Retina (tissue), 1 donor: ENCODE measurements at regions not wholly inside any gene's neighbourhood (a gene's known extent, or its start where the extent isn't known, plus 50 kb on each side); places are given as distances from the start of the nearest gene placed in this dataset.

Experiments used
- DNase-seq: peaks from one replicate; pipeline ENCODE4 v3.0.0-alpha.2; 2016

DNA sequence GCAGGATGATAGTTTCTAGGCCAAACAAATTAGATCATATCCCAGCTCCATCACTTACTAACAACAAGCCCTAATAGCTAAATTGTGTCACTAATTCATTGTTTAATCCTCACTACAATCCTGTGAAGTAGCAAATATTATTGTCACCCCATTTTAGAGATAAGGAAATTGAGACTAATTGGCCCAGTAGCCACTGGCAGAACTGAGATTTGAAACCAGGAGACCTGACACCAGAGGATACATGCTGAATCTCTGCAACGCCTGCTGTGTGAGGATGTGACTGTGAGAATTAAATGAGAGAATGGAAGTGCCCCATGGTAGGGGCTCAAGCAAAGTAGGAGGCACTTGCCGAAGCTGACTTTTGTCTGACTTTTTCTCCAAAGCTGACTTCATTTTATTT is 124.3 kb upstream of the CITED2 start:
- DNase-seq: no peak

- DNase-seq: no peak
These were observed 123.0 kb upstream of the CITED2 start for GRCh38 chr6:139497345-139497961.

DNA sequence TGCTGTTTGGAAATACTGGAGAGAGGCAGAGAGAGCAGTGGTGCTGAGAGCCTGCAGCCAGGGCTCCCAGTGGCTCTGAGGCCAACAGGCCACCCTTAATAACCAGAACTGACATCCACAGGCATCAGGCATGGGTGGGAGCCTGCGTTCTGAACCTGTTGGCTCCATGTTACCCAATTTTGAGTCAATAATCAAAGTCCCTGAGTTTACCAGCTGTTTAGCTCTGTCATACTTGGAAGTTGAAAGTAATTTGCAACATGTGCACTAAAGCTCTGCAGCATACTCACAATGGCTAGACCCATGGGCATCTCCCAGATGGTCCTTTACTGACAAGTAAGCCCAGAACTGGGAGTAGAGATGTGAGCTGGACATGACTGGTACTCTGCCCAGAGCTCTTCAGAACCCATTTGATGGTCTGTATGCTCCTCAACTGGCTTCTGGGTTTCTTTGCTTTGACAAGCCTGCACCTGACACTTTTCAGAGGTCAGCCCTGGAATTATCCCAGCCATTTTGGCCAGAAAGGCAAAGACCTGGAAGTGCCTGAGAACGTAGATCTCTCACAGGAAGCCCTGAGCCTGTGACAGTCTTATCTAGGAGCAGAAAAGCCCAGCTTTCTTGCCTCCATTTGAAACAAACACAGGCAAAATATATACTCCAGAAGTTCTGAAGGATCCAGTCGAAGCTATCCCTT is 122.4 kb upstream of the CITED2 start:
- no peak for DNase-seq

DNA sequence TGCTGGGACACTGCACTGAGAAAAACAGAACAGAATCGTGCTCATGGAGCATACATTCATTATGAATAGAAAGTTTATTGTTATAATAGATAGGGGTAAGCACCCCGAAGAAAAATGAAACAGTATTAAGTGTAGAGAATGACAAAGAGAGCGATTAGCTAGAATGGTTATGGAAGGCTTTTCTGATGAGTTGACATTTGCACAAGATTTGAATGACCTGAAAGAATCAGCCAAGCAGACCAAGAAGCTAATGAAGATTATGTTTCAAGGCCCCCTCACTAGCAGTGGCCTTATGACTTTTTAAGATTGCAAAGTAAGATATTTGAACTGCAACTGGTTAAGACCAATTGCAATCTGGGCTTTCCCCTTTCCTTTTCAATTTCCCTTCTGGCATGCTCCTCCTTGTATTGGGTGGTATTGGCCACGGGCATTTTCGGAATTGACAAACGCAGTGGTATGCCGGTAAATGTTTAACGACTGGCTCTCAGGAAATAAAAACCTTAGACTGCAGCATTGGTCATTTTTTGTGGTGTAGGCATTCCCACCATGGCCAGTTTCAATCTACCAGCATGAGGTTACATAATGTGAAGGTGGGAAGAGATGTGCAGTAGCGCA is 120.0 kb upstream of the CITED2 start:
- DNase-seq: no peak

DNA sequence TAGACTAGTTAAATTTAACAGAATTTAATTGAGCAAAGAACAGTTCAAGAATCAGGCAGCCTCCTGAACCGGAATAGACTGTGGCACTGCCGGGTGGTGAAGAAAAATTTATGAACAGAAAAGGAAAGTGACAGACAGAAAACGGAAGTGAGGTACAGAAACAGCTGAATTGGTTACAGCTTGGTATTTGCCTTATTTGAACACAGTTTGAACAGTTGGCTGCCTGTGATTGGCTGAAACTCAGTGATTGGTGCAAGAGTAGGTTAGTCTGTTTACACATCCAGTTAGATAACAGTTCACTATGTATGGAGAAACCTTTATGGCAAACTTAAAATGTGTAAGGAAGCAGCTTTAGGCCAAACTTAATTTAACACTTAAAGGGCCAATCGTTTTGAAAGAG is 116.0 kb upstream of the CITED2 start:
- no peak for DNase-seq

DNA sequence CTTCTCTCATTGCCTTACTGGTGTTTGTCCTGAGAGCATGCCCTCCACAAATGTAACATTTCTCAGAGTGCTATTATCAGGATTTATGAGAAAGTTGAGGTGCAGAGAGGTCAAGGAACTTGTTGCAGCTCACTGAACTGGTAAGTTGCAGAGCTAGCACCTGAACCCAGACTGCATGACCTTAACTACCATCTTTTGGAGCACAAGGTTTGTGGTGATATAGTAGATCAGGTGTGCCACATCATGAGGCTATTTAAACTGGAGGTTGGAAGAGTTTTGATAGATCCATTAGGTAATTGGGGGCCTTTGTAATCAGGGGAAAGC is 112.0 kb upstream of the CITED2 start:
- no peak for DNase-seq

DNA sequence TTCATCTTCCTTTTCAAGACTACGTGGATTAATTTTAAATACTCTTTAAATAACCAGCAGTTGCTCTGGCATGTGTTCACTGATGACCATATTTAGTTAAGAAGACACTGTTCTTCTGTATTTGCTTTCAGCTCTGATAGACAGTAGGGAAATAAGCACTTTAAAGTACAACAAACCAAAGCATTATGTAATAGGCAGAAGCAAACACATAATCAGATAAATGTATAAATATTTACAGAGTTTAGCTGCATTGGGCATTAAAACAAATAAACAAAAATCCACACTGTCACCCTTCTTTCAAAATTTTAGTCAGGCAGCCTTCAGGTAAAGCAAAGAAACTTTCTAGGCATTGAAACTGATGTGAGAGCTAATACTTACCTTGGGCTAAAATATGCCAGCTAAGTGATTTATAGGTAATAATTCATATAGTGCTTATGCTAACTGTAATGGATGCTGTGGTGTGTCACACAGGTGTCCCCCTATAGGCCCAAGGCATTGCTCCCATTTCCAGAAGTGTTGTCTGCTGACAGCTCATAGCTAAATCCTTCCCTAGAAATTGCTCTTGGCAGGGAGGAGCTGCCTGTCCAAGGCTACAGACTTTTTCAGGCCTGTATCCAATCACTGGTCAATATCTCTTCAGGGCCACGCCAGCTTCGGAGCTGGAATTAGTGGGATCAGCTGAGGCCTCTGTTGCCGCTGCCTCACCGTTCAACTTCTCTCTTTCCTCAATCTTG is 111.5 kb upstream of the CITED2 start:
- no peak for DNase-seq

- no peak for DNase-seq
These were observed 110.7 kb upstream of the CITED2 start for GRCh38 chr6:139485185-139485584.

DNA sequence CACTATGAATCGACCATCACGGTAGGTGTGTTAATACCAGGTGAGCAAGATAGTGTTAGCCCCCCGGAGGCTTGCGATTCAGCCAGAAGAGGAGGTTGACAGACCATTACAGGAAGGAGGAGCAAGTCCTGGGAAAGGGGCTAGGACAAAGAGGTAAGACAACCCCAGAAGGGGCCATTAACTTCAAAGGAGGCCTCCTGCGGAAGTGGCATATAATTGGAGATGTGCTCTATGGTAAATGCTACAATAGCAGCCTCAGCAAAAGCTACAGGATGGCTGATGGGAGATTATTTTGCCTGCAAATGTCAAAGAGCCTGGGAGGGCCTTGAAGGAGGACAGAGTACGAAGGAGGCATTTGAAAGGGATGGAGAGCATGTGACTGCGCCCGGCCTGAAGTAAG is 108.6 kb upstream of the CITED2 start:
- no peak for DNase-seq

DNA sequence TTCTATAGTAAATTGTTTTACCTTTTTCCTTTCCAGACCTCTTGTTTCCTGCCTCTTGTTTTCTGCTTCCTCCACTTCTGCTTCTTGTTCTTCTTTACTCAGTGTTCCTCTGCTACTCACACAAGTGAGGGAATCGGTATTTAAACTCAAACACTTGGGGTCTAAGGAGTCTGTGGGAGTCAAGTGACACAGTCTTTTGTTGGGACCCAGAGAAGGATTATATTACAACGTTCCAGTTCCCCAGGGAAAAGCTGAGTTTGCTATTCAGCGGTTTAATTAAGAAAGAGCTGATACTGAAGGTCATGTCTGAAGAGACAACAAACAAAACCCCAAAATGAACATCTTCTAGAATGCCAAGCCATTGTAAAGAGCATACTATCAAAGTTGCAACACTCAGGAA is 107.8 kb upstream of the CITED2 start:
- no peak for DNase-seq

- DNase-seq: no peak
These were observed 106.1 kb upstream of the CITED2 start for GRCh38 chr6:139480356-139481165.

DNA sequence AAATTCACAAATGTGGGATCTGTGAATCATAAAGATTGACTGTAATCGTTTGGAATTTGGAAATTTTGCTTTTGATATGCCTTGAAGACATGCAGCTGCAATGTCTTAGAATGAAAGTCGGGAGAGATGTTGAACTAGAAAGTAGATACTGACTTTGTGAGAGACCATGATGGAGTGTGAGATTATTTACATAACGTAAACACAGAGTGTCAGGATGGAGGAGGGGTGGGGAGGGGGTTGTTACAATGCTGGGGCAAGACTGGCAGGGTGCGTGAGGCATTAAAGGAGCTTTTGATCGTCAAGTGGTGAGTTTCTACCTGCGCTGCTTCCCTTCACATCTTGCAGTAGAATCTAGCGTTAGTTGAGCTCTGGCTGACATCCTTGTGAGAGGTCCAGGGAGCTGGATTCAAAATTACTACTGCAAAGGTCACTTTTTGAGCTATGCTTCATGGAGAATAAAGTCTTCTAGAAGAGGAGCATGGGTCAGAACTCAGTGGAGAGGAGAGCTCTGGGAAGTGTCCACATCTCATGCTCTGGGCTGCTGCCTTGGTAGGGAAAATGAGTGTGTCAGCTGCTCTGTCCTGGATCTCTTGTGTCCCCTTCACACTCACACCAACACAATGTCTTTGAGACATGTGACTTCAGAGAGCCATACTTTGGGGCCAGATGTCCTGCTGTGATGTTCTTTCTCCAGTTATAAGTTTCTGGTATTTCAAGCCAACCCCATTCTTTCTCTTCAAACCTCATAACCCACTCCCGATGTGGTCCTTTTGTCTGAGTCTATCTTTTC is 105.2 kb upstream of the CITED2 start:
- DNase-seq: no peak

DNA sequence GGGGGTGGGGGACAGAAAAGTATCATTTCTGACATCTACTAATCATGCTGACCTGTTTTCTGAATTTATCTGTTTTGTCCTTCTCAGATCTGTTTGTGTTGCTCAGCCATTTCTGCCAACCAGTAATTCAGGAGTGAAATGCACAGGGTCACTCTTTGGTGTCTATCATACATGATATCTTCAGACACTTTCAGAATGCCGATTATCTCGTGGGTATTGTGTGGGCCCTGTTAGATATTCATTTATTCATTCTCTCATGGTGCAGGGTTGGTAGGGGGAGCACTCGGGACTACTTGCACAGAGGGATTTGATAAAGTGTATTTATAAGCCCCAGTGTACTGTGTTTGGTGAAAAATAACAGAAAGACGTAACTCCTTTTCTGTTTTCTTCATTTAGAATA is 101.2 kb upstream of the CITED2 start:
- peak; percentile 19 for DNase-seq

- DNase-seq: peak; percentile 23
These were observed 100.8 kb upstream of the CITED2 start for GRCh38 chr6:139475241-139475640.

DNA sequence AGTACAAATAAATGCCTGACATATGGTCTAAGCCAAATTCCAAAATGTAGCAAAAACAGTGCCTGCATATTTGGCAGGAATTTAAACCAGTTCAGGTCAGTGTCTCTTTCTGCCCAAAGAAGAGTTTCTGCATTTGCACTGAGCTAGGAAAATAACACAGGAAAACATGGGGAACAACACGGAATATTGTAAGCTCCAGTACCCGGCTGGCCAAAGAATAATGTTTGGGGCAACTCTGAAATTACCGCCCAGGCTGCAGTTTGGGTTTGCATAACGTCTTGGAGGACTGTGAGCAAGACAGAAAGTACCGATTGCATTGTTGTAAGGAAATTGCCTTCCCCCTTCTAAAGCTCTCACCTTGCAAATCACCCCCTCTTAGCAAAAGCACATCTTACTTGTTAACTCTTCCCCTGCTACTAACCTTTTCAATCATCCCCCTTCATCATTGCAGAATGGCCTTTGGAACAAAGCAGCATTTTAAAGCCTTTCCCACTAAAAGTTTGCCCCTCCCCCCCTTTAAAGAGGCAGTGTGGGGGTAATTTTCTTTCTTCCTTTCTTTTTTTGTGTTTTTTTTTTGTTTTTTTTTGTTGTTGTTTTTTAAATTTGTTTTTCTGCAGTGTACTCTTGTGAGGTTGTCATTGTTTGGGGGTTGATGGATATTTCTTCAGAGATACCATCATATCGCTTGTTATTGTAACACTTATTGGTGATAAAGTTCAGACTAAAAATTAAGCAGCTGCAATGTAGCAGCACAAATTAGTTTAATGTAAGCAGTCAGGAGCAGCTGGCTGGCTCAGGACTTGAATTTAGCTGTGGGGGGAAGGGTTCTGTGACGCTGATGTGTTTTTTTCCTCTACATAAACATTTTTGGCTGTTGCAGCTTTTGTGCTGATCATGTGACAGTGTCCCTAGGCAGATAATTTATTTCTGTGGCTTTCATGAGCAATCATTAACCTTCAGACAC is 100.0 kb upstream of the CITED2 start:
- peak; percentile 57 for DNase-seq

DNA sequence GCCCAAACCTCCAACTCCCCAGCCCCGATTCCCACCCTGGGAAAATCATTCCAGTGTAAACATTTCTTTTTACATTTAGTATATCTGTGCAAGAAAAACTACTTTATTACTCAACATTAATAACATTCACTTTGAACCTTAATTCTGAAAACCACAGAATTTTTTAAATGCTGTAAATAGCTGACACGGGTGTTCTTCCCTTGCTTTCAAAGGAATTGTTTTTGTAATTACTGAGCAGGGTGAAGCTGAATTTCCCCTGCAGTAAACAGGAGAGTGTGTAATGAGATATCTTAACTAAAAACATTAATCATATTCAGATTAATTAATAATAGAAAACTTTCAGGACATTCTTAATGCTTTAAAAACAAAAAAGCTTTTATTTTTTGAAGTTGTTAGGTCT is 99.3 kb upstream of the CITED2 start:
- DNase-seq: no peak

DNA sequence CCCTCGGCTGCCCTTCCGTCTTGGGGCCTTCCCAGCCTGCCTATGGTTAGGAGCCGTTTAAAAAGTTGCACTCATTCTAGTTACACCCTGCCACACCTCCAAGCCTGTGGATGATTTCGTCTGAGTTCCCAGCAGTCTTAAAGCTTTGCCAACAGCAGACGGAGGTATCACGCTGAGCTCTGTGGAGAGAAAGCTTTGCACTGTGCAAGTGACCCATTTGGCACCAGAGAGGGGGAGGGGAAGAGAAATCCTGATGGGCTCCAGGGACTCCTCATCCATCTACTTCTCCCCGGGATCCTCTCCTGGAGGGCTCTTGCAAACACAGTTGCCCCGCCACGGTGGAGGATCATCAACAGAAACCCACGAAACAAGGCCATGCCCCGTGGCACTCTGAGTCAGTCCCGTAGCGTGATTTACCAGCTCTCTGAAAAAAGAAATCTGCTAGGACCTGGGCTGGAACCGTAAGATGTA is 98.8 kb upstream of the CITED2 start:
- DNase-seq: peak; percentile 76

DNA sequence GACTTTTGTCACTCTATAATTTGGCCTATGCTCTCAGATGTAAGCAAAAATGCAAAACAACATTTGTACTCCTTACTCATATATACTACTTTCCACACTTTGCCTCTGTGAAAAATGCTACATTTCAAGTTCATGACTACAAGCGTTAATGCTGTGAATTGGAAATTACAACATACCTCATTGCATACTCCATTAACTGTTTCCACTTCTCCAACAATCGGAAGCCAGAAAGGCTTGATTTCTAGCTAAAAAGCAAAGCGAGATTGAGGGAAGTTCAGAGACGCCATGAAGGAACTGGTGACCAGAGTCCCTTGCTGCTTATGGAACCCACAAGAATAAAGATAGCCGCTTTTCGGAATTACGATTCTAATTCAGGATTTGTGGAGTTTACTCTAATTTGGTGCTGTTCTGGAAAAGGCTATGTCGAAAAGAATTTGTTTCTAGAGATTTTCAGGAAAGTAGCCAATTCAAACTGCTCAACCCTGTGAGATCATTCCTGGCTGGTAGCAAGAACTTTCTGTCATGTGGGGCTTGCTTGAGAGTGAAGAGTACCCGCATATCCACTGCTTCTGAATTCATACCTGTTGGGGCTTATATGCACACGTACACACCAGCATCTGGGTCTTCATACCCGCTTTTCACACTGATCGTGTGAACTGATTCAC is 98.0 kb upstream of the CITED2 start:
- DNase-seq: no peak

DNA sequence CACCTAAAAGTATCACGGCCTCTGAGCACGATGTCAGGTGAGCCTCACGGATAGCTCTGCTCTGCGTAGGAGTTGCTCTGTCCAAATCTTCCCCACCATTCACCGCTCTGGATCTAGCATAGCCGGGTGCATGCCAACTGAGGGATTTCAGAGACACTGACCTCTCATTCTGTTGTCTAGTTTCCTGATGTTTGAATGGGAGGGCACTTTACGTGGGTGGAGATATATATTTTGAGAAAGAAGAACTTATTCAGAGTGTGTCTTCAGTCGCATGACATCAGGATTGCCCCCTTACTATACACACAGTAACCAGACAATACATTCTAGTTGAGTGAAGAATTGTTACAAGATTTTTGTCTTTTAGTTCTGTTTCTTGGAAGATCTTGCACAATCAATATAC is 96.5 kb upstream of the CITED2 start:
- DNase-seq: no peak

- DNase-seq: no peak
These were observed 93.9 kb upstream of the CITED2 start for GRCh38 chr6:139468178-139468819.
